Astrocyte of the spinal cord (primary cell): ENCODE measurements at regions not wholly inside any gene's neighbourhood (a gene's known extent, or its start where the extent isn't known, plus 50 kb on each side); places are given as distances from the start of the nearest gene placed in this dataset.

ENCODE experiments used
- DNase-seq: peaks from one replicate; pipeline ENCODE4 v3.0.0; 2011; ENCODE audit warnings: low read depth, low spot score
- H3K4me3 ChIP-seq: 2 replicates; pipeline ENCODE4 v1.5.1; 2011; ENCODE audit warnings: low read depth, mild to moderate bottlenecking, low read length, moderate library complexity
- in situ Hi-C: cut with HindIII; loops from 2 replicates; pipeline ENCODE4 v1.10.0; 2017; ENCODE audit warnings: low sequenced_read_pairs
- TF ChIP-seq, protein P1 (sequence below): IDR thresholded peaks from 2 replicates; pipeline ENCODE4 v1.5.1; 2012; ENCODE audit warnings: low read depth, mild to moderate bottlenecking, low read length, inconsistent platforms

DNA sequence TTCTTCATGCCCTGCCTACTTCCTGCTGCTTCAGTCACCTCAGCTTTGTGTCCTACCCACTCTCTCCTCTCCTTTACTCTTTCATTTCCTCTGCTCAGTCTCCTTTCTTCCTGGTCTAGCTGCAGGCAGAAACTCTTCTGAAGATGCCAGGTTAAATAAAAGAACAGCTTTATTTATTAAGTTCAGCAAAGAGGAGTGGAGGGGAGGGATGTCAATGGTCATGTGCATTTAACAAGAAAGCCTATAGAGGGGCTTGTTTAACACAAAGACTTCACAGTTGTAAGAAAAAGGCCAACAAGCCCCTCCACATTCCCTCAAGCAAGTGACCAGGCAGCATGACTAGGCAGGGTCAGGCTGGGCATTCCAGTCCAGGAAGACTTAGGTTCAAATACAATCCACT lies 609.2 kb downstream of the INSC start:
- no peak for DNase-seq
- in situ Hi-C loops, result no loop called here
- TF ChIP-seq, protein P1, sequence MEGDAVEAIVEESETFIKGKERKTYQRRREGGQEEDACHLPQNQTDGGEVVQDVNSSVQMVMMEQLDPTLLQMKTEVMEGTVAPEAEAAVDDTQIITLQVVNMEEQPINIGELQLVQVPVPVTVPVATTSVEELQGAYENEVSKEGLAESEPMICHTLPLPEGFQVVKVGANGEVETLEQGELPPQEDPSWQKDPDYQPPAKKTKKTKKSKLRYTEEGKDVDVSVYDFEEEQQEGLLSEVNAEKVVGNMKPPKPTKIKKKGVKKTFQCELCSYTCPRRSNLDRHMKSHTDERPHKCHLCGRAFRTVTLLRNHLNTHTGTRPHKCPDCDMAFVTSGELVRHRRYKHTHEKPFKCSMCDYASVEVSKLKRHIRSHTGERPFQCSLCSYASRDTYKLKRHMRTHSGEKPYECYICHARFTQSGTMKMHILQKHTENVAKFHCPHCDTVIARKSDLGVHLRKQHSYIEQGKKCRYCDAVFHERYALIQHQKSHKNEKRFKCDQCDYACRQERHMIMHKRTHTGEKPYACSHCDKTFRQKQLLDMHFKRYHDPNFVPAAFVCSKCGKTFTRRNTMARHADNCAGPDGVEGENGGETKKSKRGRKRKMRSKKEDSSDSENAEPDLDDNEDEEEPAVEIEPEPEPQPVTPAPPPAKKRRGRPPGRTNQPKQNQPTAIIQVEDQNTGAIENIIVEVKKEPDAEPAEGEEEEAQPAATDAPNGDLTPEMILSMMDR, result no peak
- H3K4me3 ChIP-seq, result no peak overlapping the region

GRCh38 chr11:15724601-15725000 lies 609.9 kb downstream of the INSC start:
- in situ Hi-C loops, result no loop called here
- no peak for DNase-seq

GRCh38 chr11:15725246-15725645 lies 610.5 kb downstream of the INSC start:
- H3K4me3 ChIP-seq, result no peak overlapping the region
- no peak for DNase-seq
- in situ Hi-C loops, result no loop called here
- TF ChIP-seq, protein P1, result no peak

More at GRCh38 chr11:15724601-15725000, 609.9 kb downstream of the INSC start:
- TF ChIP-seq, protein P1, result no peak
- no peak overlapping the region for H3K4me3 ChIP-seq

GRCh38 chr11:15726221-15726746 lies 611.6 kb downstream of the INSC start:
- no peak for DNase-seq
- TF ChIP-seq, protein P1, result no peak
- no peak overlapping the region for H3K4me3 ChIP-seq
- in situ Hi-C loops, result no loop called here

DNA sequence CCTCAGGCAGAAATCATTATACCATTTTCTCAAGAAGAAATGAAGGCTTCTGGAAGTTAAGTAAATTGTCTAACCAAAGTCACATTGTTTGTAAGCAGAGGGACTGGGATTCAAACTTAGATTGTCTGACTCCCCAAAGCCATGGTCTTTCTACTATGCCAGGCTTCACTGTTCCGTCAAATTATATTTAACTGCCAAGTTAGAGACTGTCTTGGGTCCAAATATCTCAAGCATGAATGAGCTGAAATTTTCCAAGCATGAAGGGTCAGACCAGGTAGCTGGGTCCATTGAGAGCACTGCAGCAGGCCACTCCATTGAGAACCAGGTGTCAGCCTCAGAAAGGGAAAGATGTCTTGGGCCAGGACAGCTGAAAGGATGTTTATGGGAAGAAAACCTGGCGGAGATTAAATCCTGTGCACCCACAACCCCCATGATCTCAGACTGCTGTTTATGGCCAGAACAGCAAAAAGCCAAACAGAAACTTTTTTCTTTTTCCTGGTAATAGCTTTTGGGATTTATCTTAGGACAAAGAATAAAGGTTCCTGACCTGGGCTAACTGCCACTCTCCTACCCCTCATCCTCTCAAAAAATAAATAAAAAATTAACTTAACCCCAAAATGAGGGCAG lies 612.3 kb downstream of the INSC start:
- DNase-seq, result no peak
- H3K4me3 ChIP-seq, result no peak overlapping the region
- in situ Hi-C loops, result no loop called here
- TF ChIP-seq, protein P1, result no peak

- no peak for DNase-seq
- H3K4me3 ChIP-seq, result no peak overlapping the region
- in situ Hi-C loops, result no loop called here
- TF ChIP-seq, protein P1, result no peak
Measured at GRCh38 chr11:15727520-15727914, 612.8 kb downstream of the INSC start.
